ENCODE measurements at regions not wholly inside any gene's neighbourhood (a gene's known extent, or its start where the extent isn't known, plus 50 kb on each side); places are given as distances from the start of the nearest gene placed in this dataset.
"Not testable (repeated sequence)": the region's sequence is repeated elsewhere in the genome, so short reads cannot be mapped to it uniquely, and the experiment has no call there.

GRCh38 chr13:65697843-65698242 is 1532.3 kb downstream of the PCDH9 start:
- Histone ChIP-seq H3K4me1 (ENCODE audit: control insufficient read depth, low read length) (no peaks in the 10 kb centered on the region), H3F3A (ENCODE audit: control insufficient read depth, insufficient read depth) (no peaks in the 10 kb centered on the region)
- TF ChIP-seq EZH2phosphoT487 (IDR thresholded peaks at IDR 0.05; ENCODE audit: borderline replicate concordance, low read length) (no peak), CTCF (IDR thresholded peaks at IDR 0.05; ENCODE audit: low read depth, low read length, poor library complexity, severe bottlenecking) (no peak)

GRCh38 chr13:65679240-65679639 is 1550.9 kb downstream of the PCDH9 start:
- no peaks in the 10 kb centered on the region for H3K4me1 ChIP-seq (ENCODE audit: control insufficient read depth, low read length)
- no peaks in the 10 kb centered on the region for H3K27me3 ChIP-seq (ENCODE audit: control insufficient read depth, low read length)
- no peak overlapping the region for H3K27ac ChIP-seq (ENCODE audit: low read depth, low read length)
- H3F3A ChIP-seq (ENCODE audit: control insufficient read depth, insufficient read depth): no peaks in the 10 kb centered on the region
- no peaks in the 10 kb centered on the region for H4K20me1 ChIP-seq (ENCODE audit: control insufficient read depth, insufficient read depth, low read depth, low read length)
- TF ChIP-seq CTCF (IDR thresholded peaks at IDR 0.05; ENCODE audit: low read depth, low read length, poor library complexity, severe bottlenecking): no peak
- TF ChIP-seq EZH2phosphoT487 (IDR thresholded peaks at IDR 0.05; ENCODE audit: borderline replicate concordance, low read length): no peak
- no peaks in the 10 kb centered on the region for H3K9me2 ChIP-seq (replicated peaks; ENCODE audit: control insufficient read depth, low read length)
- H3K9me3 ChIP-seq (ENCODE audit: control insufficient read depth, insufficient read depth, low read length): no peaks in the 10 kb centered on the region
- no peak overlapping the region for H3K4me3 ChIP-seq (ENCODE audit: low read length)
- no peaks in the 10 kb centered on the region for H3K79me2 ChIP-seq (ENCODE audit: control insufficient read depth, low read length)
- H3K4me2 ChIP-seq (ENCODE audit: low read length): no peak overlapping the region
- no peaks in the 10 kb centered on the region for H3K36me3 ChIP-seq (ENCODE audit: control insufficient read depth, low read length)

More at GRCh38 chr13:65697843-65698242, 1532.3 kb downstream of the PCDH9 start:
- H3K9me2 ChIP-seq (replicated peaks; ENCODE audit: control insufficient read depth, low read length): no peaks in the 10 kb centered on the region
- no peaks in the 10 kb centered on the region for H3K79me2 ChIP-seq (ENCODE audit: control insufficient read depth, low read length)
- H3K4me2 ChIP-seq (ENCODE audit: low read length): no peak overlapping the region
- no peaks in the 10 kb centered on the region for H3K9me3 ChIP-seq (ENCODE audit: control insufficient read depth, insufficient read depth, low read length)
- H3K27ac ChIP-seq (ENCODE audit: low read depth, low read length): no peak overlapping the region
- H4K20me1 ChIP-seq (ENCODE audit: control insufficient read depth, insufficient read depth, low read depth, low read length): no peaks in the 10 kb centered on the region
- no peaks in the 10 kb centered on the region for H3K36me3 ChIP-seq (ENCODE audit: control insufficient read depth, low read length)
- no peaks in the 10 kb centered on the region for H3K27me3 ChIP-seq (ENCODE audit: control insufficient read depth, low read length)
- no peak overlapping the region for H3K4me3 ChIP-seq (ENCODE audit: low read length)

GRCh38 chr13:65677906-65678305 is 1552.2 kb downstream of the PCDH9 start:
- no peak for TF ChIP-seq EZH2phosphoT487 (IDR thresholded peaks at IDR 0.05; ENCODE audit: borderline replicate concordance, low read length)
- no peak for TF ChIP-seq CTCF (IDR thresholded peaks at IDR 0.05; ENCODE audit: low read depth, low read length, poor library complexity, severe bottlenecking)
- Histone ChIP-seq H3K27me3 (ENCODE audit: control insufficient read depth, low read length) (no peaks in the 10 kb centered on the region), H3K79me2 (ENCODE audit: control insufficient read depth, low read length) (no peaks in the 10 kb centered on the region), H3K27ac (ENCODE audit: low read depth, low read length) (no peak overlapping the region), H3F3A (ENCODE audit: control insufficient read depth, insufficient read depth) (no peaks in the 10 kb centered on the region), H3K4me1 (ENCODE audit: control insufficient read depth, low read length) (no peaks in the 10 kb centered on the region), H3K9me3 (ENCODE audit: control insufficient read depth, insufficient read depth, low read length) (no peaks in the 10 kb centered on the region), H3K9me2 (replicated peaks; ENCODE audit: control insufficient read depth, low read length) (no peaks in the 10 kb centered on the region), H3K4me3 (ENCODE audit: low read length) (no peak overlapping the region), H3K36me3 (ENCODE audit: control insufficient read depth, low read length) (no peaks in the 10 kb centered on the region), H4K20me1 (ENCODE audit: control insufficient read depth, insufficient read depth, low read depth, low read length) (no peaks in the 10 kb centered on the region), H3K4me2 (ENCODE audit: low read length) (no peak overlapping the region)

- H3K79me2 ChIP-seq (ENCODE audit: control insufficient read depth, low read length); H3F3A ChIP-seq (ENCODE audit: control insufficient read depth, insufficient read depth); H3K4me3 ChIP-seq (ENCODE audit: low read length); H3K27ac ChIP-seq (ENCODE audit: low read depth, low read length); H3K27me3 ChIP-seq (ENCODE audit: control insufficient read depth, low read length); H3K4me2 ChIP-seq (ENCODE audit: low read length); H3K4me1 ChIP-seq (ENCODE audit: control insufficient read depth, low read length); H3K9me2 ChIP-seq (replicated peaks; ENCODE audit: control insufficient read depth, low read length); H3K36me3 ChIP-seq (ENCODE audit: control insufficient read depth, low read length); H3K9me3 ChIP-seq (ENCODE audit: control insufficient read depth, insufficient read depth, low read length); H4K20me1 ChIP-seq (ENCODE audit: control insufficient read depth, insufficient read depth, low read depth, low read length): not testable (repeated sequence)
Measured at GRCh38 chr13:65675383-65675782, 1554.8 kb downstream of the PCDH9 start.
